ENCODE measurements at regions not wholly inside any gene's neighbourhood (a gene's known extent, or its start where the extent isn't known, plus 50 kb on each side); places are given as distances from the start of the nearest gene placed in this dataset.

- TF ChIP-seq EZH2 (IDR thresholded peaks at IDR 0.05; ENCODE audit: low read depth, unreplicated experiment), result no peak
- TF ChIP-seq ZNF114 (CRISPR knock-in tag; IDR thresholded peaks at IDR 0.05), result no peak
- TF ChIP-seq CTCF (conservative IDR thresholded peaks at IDR 0.05; ENCODE audit: low read depth in 2 of 2), result peak; percentile 49 to 78
- TF ChIP-seq NANOG (IDR thresholded peaks at IDR 0.05; ENCODE audit: borderline replicate concordance), result no peak
- TF ChIP-seq CREB1 (CRISPR knock-in tag; IDR thresholded peaks at IDR 0.05; ENCODE audit: low read depth), result no peak
- no peak for TF ChIP-seq EZH2phosphoT487 (IDR thresholded peaks at IDR 0.05; ENCODE audit: unreplicated experiment)
- no peak for TF ChIP-seq REST (IDR thresholded peaks at IDR 0.05; ENCODE audit: unreplicated experiment)
These were observed 796.3 kb downstream of the LRRIQ3 start for GRCh38 chr1:73401666-73402065.

Measured in GM23338 (cell line).